Mesenchymal stem cell (in vitro differentiated cells and primary cell): ENCODE measurements at regions not wholly inside any gene's neighbourhood (a gene's known extent, or its start where the extent isn't known, plus 50 kb on each side); places are given as distances from the start of the nearest gene placed in this dataset.

Experiments used
- DNase-seq: peaks from one replicate; pipeline ENCODE4 v3.0.0-alpha.2; 2013
- H2AFZ ChIP-seq: one replicate; pipeline ENCODE4 v1.6.1; 2013; ENCODE audit warnings: low read depth, mild to moderate bottlenecking, control low read depth, inconsistent platforms, low read length, moderate library complexity
- H2AK5ac ChIP-seq: 2 replicates; pipeline ENCODE4 v1.6.1; 2013; ENCODE audit warnings: low read length, moderate library complexity, mild to moderate bottlenecking, inconsistent platforms; ENCODE audit not compliant: severe bottlenecking
- H2BK120ac ChIP-seq: one replicate; pipeline ENCODE4 v1.6.1; 2013; ENCODE audit warnings: low read depth, mild to moderate bottlenecking, inconsistent platforms, low read length, moderate library complexity
- H2BK12ac ChIP-seq, 2 experiments: one replicate each; pipeline ENCODE4 v1.6.1; 2013; ENCODE audit warnings: inconsistent platforms in 2 of 2, low read length in 2 of 2, mild to moderate bottlenecking in 2 of 2, moderate library complexity in 2 of 2, control low read depth in 1 of 2
- H2BK15ac ChIP-seq: one replicate; pipeline ENCODE4 v1.6.1; 2013; ENCODE audit warnings: mild to moderate bottlenecking, low read depth, inconsistent platforms; ENCODE audit not compliant: poor library complexity, severe bottlenecking
- H2BK5ac ChIP-seq: 2 replicates; pipeline ENCODE4 v1.6.1; 2013; ENCODE audit warnings: low read depth, mild to moderate bottlenecking, low read length, control low read depth, inconsistent platforms; ENCODE audit not compliant: poor library complexity, severe bottlenecking
- H3K14ac ChIP-seq, 2 experiments: one replicate each; pipeline ENCODE4 v1.6.1; 2013; ENCODE audit warnings: inconsistent platforms in 2 of 2, low read length in 2 of 2, control low read depth in 1 of 2, mild to moderate bottlenecking in 1 of 2, moderate library complexity in 1 of 2
- H3K18ac ChIP-seq, 2 experiments: one replicate each; pipeline ENCODE4 v1.6.1; 2013; ENCODE audit warnings: inconsistent platforms in 2 of 2, low read length in 2 of 2, control low read depth in 1 of 2, low read depth in 1 of 2, mild to moderate bottlenecking in 1 of 2
- H3K23ac ChIP-seq, 2 experiments: one replicate each; pipeline ENCODE4 v1.6.1; 2013; ENCODE audit warnings: inconsistent platforms in 2 of 2, low read length in 2 of 2, mild to moderate bottlenecking in 2 of 2, moderate library complexity in 2 of 2, control low read depth in 1 of 2
- H3K27ac ChIP-seq: 2 replicates; pipeline ENCODE4 v1.5.1; 2013; ENCODE audit warnings: mild to moderate bottlenecking, moderate library complexity, low read length, control low read depth, inconsistent platforms; ENCODE audit not compliant: poor library complexity, severe bottlenecking
- H3K27me3 ChIP-seq, 2 experiments: 2 replicates each; pipeline versions ENCODE4 v1.6.1 to v1.7.0; 2013; ENCODE audit warnings: low read length in 2 of 2, mild to moderate bottlenecking in 2 of 2, moderate library complexity in 2 of 2, control low read depth in 1 of 2, inconsistent platforms in 1 of 2; ENCODE audit not compliant: control insufficient read depth in 1 of 2, insufficient read depth in 1 of 2
- H3K36me3 ChIP-seq, 2 experiments: 2 replicates each; pipeline versions ENCODE4 v1.6.1 to v1.7.0; 2013; ENCODE audit warnings: low read length in 2 of 2, control low read depth in 1 of 2, inconsistent platforms in 1 of 2, low read depth in 1 of 2, mild to moderate bottlenecking in 1 of 2; ENCODE audit not compliant: insufficient read depth in 2 of 2, control insufficient read depth in 1 of 2
- H3K4ac ChIP-seq, 2 experiments: one replicate each; pipeline ENCODE4 v1.6.1; 2013; ENCODE audit warnings: inconsistent platforms in 2 of 2, low read length in 2 of 2, mild to moderate bottlenecking in 2 of 2, moderate library complexity in 2 of 2, control low read depth in 1 of 2, low read depth in 1 of 2
- H3K4me1 ChIP-seq: 2 replicates; pipeline ENCODE4 v1.6.1; 2013; ENCODE audit warnings: low read depth, low read length, control low read depth; ENCODE audit not compliant: control insufficient read depth, insufficient read depth
- H3K4me2 ChIP-seq: 2 replicates; pipeline ENCODE4 v1.6.1; 2013; ENCODE audit warnings: low read length, mild to moderate bottlenecking, inconsistent platforms; ENCODE audit not compliant: poor library complexity, severe bottlenecking
- H3K4me3 ChIP-seq, 2 experiments: 2 replicates each; pipeline versions ENCODE4 v1.5.1 to v1.7.0; 2013; ENCODE audit warnings: low read length in 2 of 2, mild to moderate bottlenecking in 2 of 2, control low read depth in 1 of 2, low read depth in 1 of 2; ENCODE audit not compliant: insufficient read depth in 1 of 2
- H3K79me1 ChIP-seq: replicated peaks from 2 replicates; pipeline ENCODE4 v1.6.1; 2013; ENCODE audit warnings: mild to moderate bottlenecking, control low read depth, low read length, inconsistent platforms; ENCODE audit not compliant: poor library complexity, severe bottlenecking
- H3K9ac ChIP-seq: 2 replicates; pipeline ENCODE4 v1.7.0; 2013; ENCODE audit warnings: mild to moderate bottlenecking, low read length, moderate library complexity
- H3K9me3 ChIP-seq: 2 replicates; pipeline ENCODE4 v1.7.0; 2013; ENCODE audit warnings: mild to moderate bottlenecking, low read length; ENCODE audit not compliant: control insufficient read depth
- H4K8ac ChIP-seq: one replicate; pipeline ENCODE4 v1.6.1; 2013; ENCODE audit warnings: inconsistent platforms, mild to moderate bottlenecking, low read length, moderate library complexity
- H4K91ac ChIP-seq: one replicate; pipeline ENCODE4 v1.6.1; 2013; ENCODE audit warnings: mild to moderate bottlenecking, low read length, inconsistent platforms
- WGBS: methylation state at CpG from one replicate; pipeline ENCODE4 v1.1.7; 2013; ENCODE audit warnings: mixed read lengths; 5-methylcytosine and 5-hydroxymethylcytosine counted together

DNA sequence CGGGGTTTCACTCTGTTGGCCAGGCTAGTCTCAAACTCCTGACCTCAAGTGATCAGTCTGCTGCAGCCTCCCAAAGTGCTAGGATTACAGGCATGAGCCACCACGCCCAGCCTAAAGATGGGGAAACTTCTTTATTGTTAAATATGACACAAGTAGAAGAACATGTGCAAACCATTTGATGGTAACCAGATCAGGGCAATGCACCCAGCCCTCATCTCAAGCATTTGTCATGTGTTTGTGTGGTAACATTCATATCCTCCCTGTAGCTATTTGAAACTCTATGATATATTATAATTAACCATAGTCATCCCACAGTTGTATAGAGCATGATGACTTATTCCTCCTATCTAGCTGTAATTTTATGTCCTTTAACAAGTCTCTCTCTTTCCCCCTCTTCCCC, 119.5 kb upstream of the TMPRSS2 start:
- no peak overlapping the region for H2AFZ ChIP-seq
- H3K9me3 ChIP-seq: no peaks in the 10 kb centered on the region
- H3K4ac ChIP-seq: no peak overlapping the region
- H3K4me2 ChIP-seq: no peak overlapping the region
- H3K18ac ChIP-seq: no peak overlapping the region
- H3K9ac ChIP-seq: no peak overlapping the region
- H4K8ac ChIP-seq: no peak overlapping the region
- WGBS: 81% methylated on average over 1 of the region's 2 CpGs
- no peaks in the 10 kb centered on the region for H3K36me3 ChIP-seq
- no peak overlapping the region for H2BK12ac ChIP-seq
- DNase-seq: no peak
- H3K14ac ChIP-seq: no peak overlapping the region
- H4K91ac ChIP-seq: no peak overlapping the region
- H3K23ac ChIP-seq: no peak overlapping the region
- H2BK15ac ChIP-seq: no peak overlapping the region
- H3K4me1 ChIP-seq: peaks cover 17% of the 10 kb centered on the region
- H2AK5ac ChIP-seq: no peak overlapping the region
- H3K27me3 ChIP-seq: peaks cover 7 to 8% of the 10 kb centered on the region in 2 experiments
- H3K4me3 ChIP-seq: no peak overlapping the region
- H3K79me1 ChIP-seq: no peaks in the 10 kb centered on the region
- H3K27ac ChIP-seq: no peak overlapping the region
- H2BK5ac ChIP-seq: no peak overlapping the region
- H2BK120ac ChIP-seq: no peak overlapping the region

DNA sequence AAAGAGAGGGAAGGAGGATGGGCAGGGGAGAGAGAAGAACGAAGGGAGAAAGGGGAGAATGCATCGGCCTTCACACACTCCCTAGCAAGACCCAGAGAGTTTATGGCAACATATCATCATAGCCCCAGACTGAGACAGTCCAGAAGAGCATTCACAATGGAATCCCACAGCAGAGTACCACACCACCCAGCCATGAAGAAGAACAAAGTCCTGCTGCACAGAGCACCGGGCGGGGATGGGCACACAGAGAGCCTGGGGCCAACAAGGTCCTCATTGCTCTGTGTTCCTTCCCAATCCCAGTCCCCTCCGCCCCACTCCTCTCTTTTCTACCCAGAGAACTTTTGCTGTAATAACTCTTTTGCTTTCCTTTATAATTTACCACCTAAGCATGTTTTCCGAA, 118.1 kb upstream of the TMPRSS2 start:
- H2BK12ac ChIP-seq: no peak overlapping the region
- H3K9me3 ChIP-seq: no peaks in the 10 kb centered on the region
- H2BK120ac ChIP-seq: no peak overlapping the region
- peaks cover 8% of the 10 kb centered on the region for H3K4me1 ChIP-seq
- H3K23ac ChIP-seq: no peak overlapping the region
- H3K27me3 ChIP-seq: peaks cover 7 to 8% of the 10 kb centered on the region in 2 experiments
- H2AK5ac ChIP-seq: no peak overlapping the region
- no peak overlapping the region for H3K9ac ChIP-seq
- no peak overlapping the region for H3K27ac ChIP-seq
- no peak overlapping the region for H3K4me3 ChIP-seq
- no peak for DNase-seq
- H2BK15ac ChIP-seq: no peak overlapping the region
- WGBS: 59% methylated on average over 4 of the region's 6 CpGs
- H3K36me3 ChIP-seq: no peaks in the 10 kb centered on the region
- H4K91ac ChIP-seq: no peak overlapping the region
- peak overlapping the region; percentile 20 for H4K8ac ChIP-seq
- H3K4ac ChIP-seq: no peak overlapping the region
- no peak overlapping the region for H3K14ac ChIP-seq
- H3K18ac ChIP-seq: no peak overlapping the region
- H3K79me1 ChIP-seq: no peaks in the 10 kb centered on the region
- no peak overlapping the region for H3K4me2 ChIP-seq
- no peak overlapping the region for H2BK5ac ChIP-seq
- no peak overlapping the region for H2AFZ ChIP-seq

GRCh38 chr21:41625428-41625827, 117.5 kb upstream of the TMPRSS2 start:
- DNase-seq: no peak
- Histone ChIP-seq H3K9me3 (no peaks in the 10 kb centered on the region), H2AK5ac (no peak overlapping the region), H2BK120ac (no peak overlapping the region), H3K36me3 (no peaks in the 10 kb centered on the region), H2BK15ac (peak overlapping the region; percentile 21), H3K4me1 (peaks cover 5% of the 10 kb centered on the region), H3K4me3 (no peak overlapping the region), H4K8ac (no peak overlapping the region), H3K23ac (no peak overlapping the region), H4K91ac (no peak overlapping the region), H3K14ac (no peak overlapping the region), H2BK5ac (no peak overlapping the region), H3K79me1 (no peaks in the 10 kb centered on the region), H2AFZ (no peak overlapping the region), H3K4me2 (no peak overlapping the region), H3K18ac (no peak overlapping the region), H2BK12ac (no peak overlapping the region), H3K4ac (no peak overlapping the region), H3K27ac (no peak overlapping the region), H3K27me3 (peaks cover 8 to 11% of the 10 kb centered on the region in 2 experiments), H3K9ac (no peak overlapping the region)
- 82% methylated on average over 4 of the region's 4 CpGs for whole genome bisulfite sequencing

DNA sequence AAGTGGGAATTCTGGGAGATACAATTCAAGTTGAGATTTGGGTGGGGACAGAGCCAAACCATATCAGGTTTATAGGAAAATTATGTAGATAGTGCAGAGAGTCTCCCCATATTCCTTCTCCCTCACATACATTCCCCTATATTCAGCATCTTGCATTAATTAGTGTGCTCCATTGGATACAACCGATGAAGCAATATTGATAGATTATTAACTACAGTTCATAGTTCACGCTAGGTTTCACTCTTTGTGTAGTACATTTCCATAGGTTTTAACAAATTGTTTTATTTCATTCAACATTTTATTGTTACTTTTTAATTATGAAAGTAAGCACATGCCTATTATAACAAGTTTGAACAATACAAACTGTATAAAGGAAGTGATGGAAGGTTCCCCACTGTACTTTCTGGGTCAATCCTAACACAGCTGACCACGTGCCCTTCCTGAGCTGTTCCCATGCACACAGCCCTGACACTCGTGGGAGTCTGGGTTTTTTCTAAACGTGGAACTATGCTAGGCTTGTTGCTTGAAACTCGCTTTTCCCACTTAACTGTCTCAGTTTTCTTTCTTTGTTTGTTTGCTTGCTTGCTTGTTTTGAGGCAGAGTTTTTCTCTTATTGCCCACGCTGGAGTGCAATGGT, 116.8 kb upstream of the TMPRSS2 start:
- no peak overlapping the region for H4K8ac ChIP-seq
- WGBS: 71% methylated on average over 4 of the region's 7 CpGs
- no peaks in the 10 kb centered on the region for H3K36me3 ChIP-seq
- H3K4me2 ChIP-seq: no peak overlapping the region
- H2BK12ac ChIP-seq: no peak overlapping the region
- no peak overlapping the region for H3K18ac ChIP-seq
- H3K27me3 ChIP-seq: peaks cover 8 to 17% of the 10 kb centered on the region in 2 experiments
- H3K4me3 ChIP-seq: no peak overlapping the region
- no peak overlapping the region for H3K23ac ChIP-seq
- no peak overlapping the region for H2AK5ac ChIP-seq
- H2BK120ac ChIP-seq: no peak overlapping the region
- DNase-seq: no peak
- no peak overlapping the region for H3K9ac ChIP-seq
- H2BK15ac ChIP-seq: no peak overlapping the region
- no peak overlapping the region for H2AFZ ChIP-seq
- no peak overlapping the region for H3K14ac ChIP-seq
- no peaks in the 10 kb centered on the region for H3K79me1 ChIP-seq
- peaks cover 5% of the 10 kb centered on the region for H3K4me1 ChIP-seq
- H3K4ac ChIP-seq: no peak overlapping the region
- H2BK5ac ChIP-seq: no peak overlapping the region
- H4K91ac ChIP-seq: no peak overlapping the region
- H3K9me3 ChIP-seq: no peaks in the 10 kb centered on the region
- H3K27ac ChIP-seq: no peak overlapping the region
